ENCODE measurements at regions not wholly inside any gene's neighbourhood (a gene's known extent, or its start where the extent isn't known, plus 50 kb on each side); places are given as distances from the start of the nearest gene placed in this dataset.

- Histone ChIP-seq H3K4me1 (no peaks in the 10 kb centered on the region), H3K4me3 (no peak overlapping the region), H3K27me3 (ENCODE audit: low read depth) (no peaks in the 10 kb centered on the region), H3K36me3 (replicated peaks) (no peaks in the 10 kb centered on the region), H3K9me3 (no peaks in the 10 kb centered on the region)
- DNase-seq (ENCODE audit: low spot score in 2 of 2), result no peak
- in situ Hi-C loops (cut with MboI; ENCODE audit: low sequenced_read_pairs), result no loop called here
Measured at GRCh38 chr1:95941121-95941798, 707.2 kb downstream of the RWDD3 start.

- no peaks in the 10 kb centered on the region for H3K27me3 ChIP-seq (ENCODE audit: low read depth)
- DNase-seq (ENCODE audit: low spot score in 2 of 2), result no peak
- no peak overlapping the region for H3K4me3 ChIP-seq
- in situ Hi-C loops (cut with MboI; ENCODE audit: low sequenced_read_pairs), result no loop called here
- H3K36me3 ChIP-seq (replicated peaks), result no peaks in the 10 kb centered on the region
- H3K9me3 ChIP-seq, result no peaks in the 10 kb centered on the region
- 0 out of 2 replicates have a peak, but pooled peaks cover 2% of the 10 kb centered on the region for H3K4me1 ChIP-seq
Measured at GRCh38 chr1:95948023-95948422, 714.0 kb downstream of the RWDD3 start.

GRCh38 chr1:95951371-95952102, 717.5 kb downstream of the RWDD3 start:
- Histone ChIP-seq H3K27me3 (ENCODE audit: low read depth) (no peaks in the 10 kb centered on the region), H3K36me3 (replicated peaks) (no peaks in the 10 kb centered on the region), H3K4me3 (no peak overlapping the region), H3K9me3 (no peaks in the 10 kb centered on the region), H3K4me1 (peaks cover 8% of the 10 kb centered on the region)
- DNase-seq (ENCODE audit: low spot score in 2 of 2), result no peak
- in situ Hi-C loops (cut with MboI; ENCODE audit: low sequenced_read_pairs), result no loop called here

GRCh38 chr1:95953015-95953414, 719.0 kb downstream of the RWDD3 start:
- no peaks in the 10 kb centered on the region for H3K9me3 ChIP-seq
- DNase-seq (ENCODE audit: low spot score in 2 of 2), result peak; percentile 39 to 50
- peaks cover 8% of the 10 kb centered on the region for H3K4me1 ChIP-seq
- in situ Hi-C loops (cut with MboI; ENCODE audit: low sequenced_read_pairs), result no loop called here
- H3K4me3 ChIP-seq, result no peak overlapping the region
- no peaks in the 10 kb centered on the region for H3K27me3 ChIP-seq (ENCODE audit: low read depth)
- no peaks in the 10 kb centered on the region for H3K36me3 ChIP-seq (replicated peaks)

GRCh38 chr1:95954585-95954984, 720.6 kb downstream of the RWDD3 start:
- no peaks in the 10 kb centered on the region for H3K27me3 ChIP-seq (ENCODE audit: low read depth)
- peak; percentile 18 to 53 for DNase-seq (ENCODE audit: low spot score in 2 of 2)
- no peak overlapping the region for H3K4me3 ChIP-seq
- H3K9me3 ChIP-seq, result no peaks in the 10 kb centered on the region
- H3K36me3 ChIP-seq (replicated peaks), result no peaks in the 10 kb centered on the region
- H3K4me1 ChIP-seq, result peaks cover 8% of the 10 kb centered on the region
- in situ Hi-C loops (cut with MboI; ENCODE audit: low sequenced_read_pairs), result no loop called here

- H3K4me3 ChIP-seq, result no peak overlapping the region
- H3K36me3 ChIP-seq (replicated peaks), result no peaks in the 10 kb centered on the region
- no peaks in the 10 kb centered on the region for H3K9me3 ChIP-seq
- in situ Hi-C loops (cut with MboI; ENCODE audit: low sequenced_read_pairs), result no loop called here
- no peak for DNase-seq (ENCODE audit: low spot score in 2 of 2)
- peaks cover 8% of the 10 kb centered on the region for H3K4me1 ChIP-seq
- no peaks in the 10 kb centered on the region for H3K27me3 ChIP-seq (ENCODE audit: low read depth)
Measured at GRCh38 chr1:95956215-95956614, 722.2 kb downstream of the RWDD3 start.

- Histone ChIP-seq H3K36me3 (replicated peaks) (no peaks in the 10 kb centered on the region), H3K27me3 (ENCODE audit: low read depth) (no peaks in the 10 kb centered on the region), H3K4me1 (peaks cover 7% of the 10 kb centered on the region), H3K4me3 (no peak overlapping the region), H3K9me3 (no peaks in the 10 kb centered on the region)
- no peak for DNase-seq (ENCODE audit: low spot score in 2 of 2)
- in situ Hi-C loops (cut with MboI; ENCODE audit: low sequenced_read_pairs), result no loop called here
Measured at GRCh38 chr1:95957748-95958147, 723.7 kb downstream of the RWDD3 start.

- no peaks in the 10 kb centered on the region for H3K36me3 ChIP-seq (replicated peaks)
- no peak overlapping the region for H3K4me3 ChIP-seq
- no peak for DNase-seq (ENCODE audit: low spot score in 2 of 2)
- H3K4me1 ChIP-seq, result peaks cover 5% of the 10 kb centered on the region; the same call in 1 of the 2 replicates
- H3K27me3 ChIP-seq (ENCODE audit: low read depth), result no peaks in the 10 kb centered on the region
- in situ Hi-C loops (cut with MboI; ENCODE audit: low sequenced_read_pairs), result no loop called here
- H3K9me3 ChIP-seq, result no peaks in the 10 kb centered on the region
Measured at GRCh38 chr1:95966866-95967265, 732.9 kb downstream of the RWDD3 start.

- H3K9me3 ChIP-seq, result no peaks in the 10 kb centered on the region
- no peak for DNase-seq (ENCODE audit: low spot score in 2 of 2)
- H3K36me3 ChIP-seq (replicated peaks), result no peaks in the 10 kb centered on the region
- no peaks in the 10 kb centered on the region for H3K27me3 ChIP-seq (ENCODE audit: low read depth)
- no peaks in the 10 kb centered on the region for H3K4me1 ChIP-seq
- in situ Hi-C loops (cut with MboI; ENCODE audit: low sequenced_read_pairs), result no loop called here
- no peak overlapping the region for H3K4me3 ChIP-seq
Measured at GRCh38 chr1:95974586-95974985, 740.6 kb downstream of the RWDD3 start.

GRCh38 chr1:95982711-95983110, 738.9 kb upstream of the PTBP2 start:
- H3K4me3 ChIP-seq, result no peak overlapping the region
- no peaks in the 10 kb centered on the region for H3K36me3 ChIP-seq (replicated peaks)
- H3K4me1 ChIP-seq, result no peaks in the 10 kb centered on the region
- H3K9me3 ChIP-seq, result no peaks in the 10 kb centered on the region
- in situ Hi-C loops (cut with MboI; ENCODE audit: low sequenced_read_pairs), result no loop called here
- no peaks in the 10 kb centered on the region for H3K27me3 ChIP-seq (ENCODE audit: low read depth)
- DNase-seq (ENCODE audit: low spot score in 2 of 2), result no peak

- H3K4me3 ChIP-seq, result no peak overlapping the region
- H3K36me3 ChIP-seq (replicated peaks), result no peaks in the 10 kb centered on the region
- no peaks in the 10 kb centered on the region for H3K27me3 ChIP-seq (ENCODE audit: low read depth)
- H3K4me1 ChIP-seq, result no peaks in the 10 kb centered on the region
- in situ Hi-C loops (cut with MboI; ENCODE audit: low sequenced_read_pairs), result no loop called here
- no peaks in the 10 kb centered on the region for H3K9me3 ChIP-seq
- no peak for DNase-seq (ENCODE audit: low spot score in 2 of 2)
Measured at GRCh38 chr1:95983831-95984230, 737.8 kb upstream of the PTBP2 start.

GRCh38 chr1:95984798-95985374, 736.7 kb upstream of the PTBP2 start:
- H3K4me3 ChIP-seq, result no peak overlapping the region
- no peaks in the 10 kb centered on the region for H3K4me1 ChIP-seq
- no peaks in the 10 kb centered on the region for H3K36me3 ChIP-seq (replicated peaks)
- in situ Hi-C loops (cut with MboI; ENCODE audit: low sequenced_read_pairs), result no loop called here
- DNase-seq (ENCODE audit: low spot score in 2 of 2), result no peak
- H3K9me3 ChIP-seq, result no peaks in the 10 kb centered on the region
- no peaks in the 10 kb centered on the region for H3K27me3 ChIP-seq (ENCODE audit: low read depth)

GRCh38 chr1:95990033-95990432, 731.6 kb upstream of the PTBP2 start:
- H3K4me3 ChIP-seq, result no peak overlapping the region
- in situ Hi-C loops (cut with MboI; ENCODE audit: low sequenced_read_pairs), result no loop called here
- no peaks in the 10 kb centered on the region for H3K9me3 ChIP-seq
- DNase-seq (ENCODE audit: low spot score in 2 of 2), result no peak
- H3K4me1 ChIP-seq, result no peaks in the 10 kb centered on the region
- no peaks in the 10 kb centered on the region for H3K36me3 ChIP-seq (replicated peaks)
- H3K27me3 ChIP-seq (ENCODE audit: low read depth), result no peaks in the 10 kb centered on the region

GRCh38 chr1:95991787-95992520, 729.6 kb upstream of the PTBP2 start:
- Histone ChIP-seq H3K36me3 (replicated peaks) (no peaks in the 10 kb centered on the region), H3K4me1 (no peaks in the 10 kb centered on the region), H3K4me3 (no peak overlapping the region), H3K9me3 (no peaks in the 10 kb centered on the region), H3K27me3 (ENCODE audit: low read depth) (no peaks in the 10 kb centered on the region)
- DNase-seq (ENCODE audit: low spot score in 2 of 2), result no peak
- in situ Hi-C loops (cut with MboI; ENCODE audit: low sequenced_read_pairs), result no loop called here

Measured in HAP-1 (cell line).